Left ventricle myocardium inferior (tissue), 1 donor: ENCODE measurements at regions not wholly inside any gene's neighbourhood (a gene's known extent, or its start where the extent isn't known, plus 50 kb on each side); places are given as distances from the start of the nearest gene placed in this dataset.

ENCODE experiments used
- DNase-seq: peaks from one replicate; pipeline ENCODE4 v3.0.0-alpha.2; 2020
- H3K27ac ChIP-seq: fragments of 200-600 bp; replicated peaks from 2 replicates; pipeline ENCODE4 v1.8.0; 2021
- H3K27me3 ChIP-seq: fragments of 200-600 bp; 2 replicates; pipeline ENCODE4 v1.8.0; 2021; ENCODE audit warnings: low read depth
- H3K36me3 ChIP-seq: fragments of 200-600 bp; 2 replicates; pipeline ENCODE4 v1.8.0; 2021
- H3K4me1 ChIP-seq: fragments of 200-600 bp; 2 replicates; pipeline ENCODE4 v1.8.0; 2021
- H3K4me3 ChIP-seq: fragments of 200-600 bp; 2 replicates; pipeline ENCODE4 v1.8.0; 2021; ENCODE audit warnings: mild to moderate bottlenecking, moderate library complexity
- H3K9me3 ChIP-seq: fragments of 200-600 bp; replicated peaks from 2 replicates; pipeline ENCODE4 v1.8.0; 2021
- intact Hi-C: fragments of 100-400 bp; cut with micrococcal nuclease; formaldehyde crosslinking; loops from one replicate; pipeline ENCODE4 v1.11.0; 2022
- TF ChIP-seq, protein P1 (sequence below): fragments of 200-600 bp; IDR thresholded peaks from 2 replicates; pipeline ENCODE4 v1.8.0; 2021; ENCODE audit warnings: antibody characterized with exemption, mild to moderate bottlenecking, borderline replicate concordance
- donor health status: DM: no; HTN: yes; CAD: no; lungs with severe emphysema.

DNA sequence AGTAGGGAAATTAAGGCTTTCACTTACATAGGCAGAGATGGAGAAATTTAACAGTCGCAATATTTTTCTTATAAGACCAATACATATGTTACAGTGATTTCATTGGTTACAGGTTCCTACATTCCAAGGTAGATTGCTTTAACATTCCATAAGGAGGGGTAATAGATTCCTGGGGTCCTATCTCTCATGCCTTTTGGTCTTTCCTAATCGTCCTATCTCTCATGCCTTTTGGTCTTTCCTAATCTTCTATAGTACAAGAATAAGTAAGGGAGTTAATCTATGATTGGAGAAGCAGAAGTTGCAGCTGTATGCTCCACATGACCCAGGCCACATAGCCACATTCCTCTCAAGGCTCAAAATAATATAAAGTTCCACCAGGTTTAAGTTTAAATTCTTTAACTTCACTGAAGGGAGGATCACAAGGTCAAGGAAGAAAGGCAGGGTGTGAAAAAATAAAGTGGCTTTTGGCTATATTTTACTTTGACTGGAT is 285.0 kb upstream of the BOD1L1 start:
- no peak for DNase-seq
- Histone ChIP-seq H3K4me1 (no peaks in the 10 kb centered on the region), H3K27ac (no peak overlapping the region), H3K4me3 (no peak overlapping the region), H3K36me3 (no peaks in the 10 kb centered on the region), H3K9me3 (no peaks in the 10 kb centered on the region), H3K27me3 (no peaks in the 10 kb centered on the region)
- TF ChIP-seq, protein P1, sequence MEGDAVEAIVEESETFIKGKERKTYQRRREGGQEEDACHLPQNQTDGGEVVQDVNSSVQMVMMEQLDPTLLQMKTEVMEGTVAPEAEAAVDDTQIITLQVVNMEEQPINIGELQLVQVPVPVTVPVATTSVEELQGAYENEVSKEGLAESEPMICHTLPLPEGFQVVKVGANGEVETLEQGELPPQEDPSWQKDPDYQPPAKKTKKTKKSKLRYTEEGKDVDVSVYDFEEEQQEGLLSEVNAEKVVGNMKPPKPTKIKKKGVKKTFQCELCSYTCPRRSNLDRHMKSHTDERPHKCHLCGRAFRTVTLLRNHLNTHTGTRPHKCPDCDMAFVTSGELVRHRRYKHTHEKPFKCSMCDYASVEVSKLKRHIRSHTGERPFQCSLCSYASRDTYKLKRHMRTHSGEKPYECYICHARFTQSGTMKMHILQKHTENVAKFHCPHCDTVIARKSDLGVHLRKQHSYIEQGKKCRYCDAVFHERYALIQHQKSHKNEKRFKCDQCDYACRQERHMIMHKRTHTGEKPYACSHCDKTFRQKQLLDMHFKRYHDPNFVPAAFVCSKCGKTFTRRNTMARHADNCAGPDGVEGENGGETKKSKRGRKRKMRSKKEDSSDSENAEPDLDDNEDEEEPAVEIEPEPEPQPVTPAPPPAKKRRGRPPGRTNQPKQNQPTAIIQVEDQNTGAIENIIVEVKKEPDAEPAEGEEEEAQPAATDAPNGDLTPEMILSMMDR, result no peak
- intact Hi-C loops, result no loop called here

DNA sequence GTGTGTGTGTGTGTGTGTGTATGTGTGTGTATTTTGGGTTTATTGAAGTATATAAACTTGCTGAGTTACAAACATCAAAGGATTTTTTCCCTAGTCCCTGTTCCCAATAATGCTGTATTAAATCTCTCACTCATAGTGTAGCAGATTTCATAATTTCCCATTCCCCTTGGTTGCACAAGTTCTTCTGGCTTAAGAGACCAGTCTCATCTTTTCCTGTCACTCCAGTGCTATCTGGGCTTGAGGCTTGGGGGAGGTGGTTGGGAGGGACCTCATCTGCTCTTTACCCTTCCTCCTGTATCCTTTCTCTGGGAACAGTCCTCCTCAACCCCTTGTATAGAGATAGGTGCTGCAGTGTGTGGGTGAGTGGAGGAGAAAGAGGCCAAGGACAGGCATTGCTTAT is 285.4 kb upstream of the BOD1L1 start:
- no peaks in the 10 kb centered on the region for H3K27me3 ChIP-seq
- no peaks in the 10 kb centered on the region for H3K9me3 ChIP-seq
- TF ChIP-seq, protein P1, result no peak
- H3K36me3 ChIP-seq, result no peaks in the 10 kb centered on the region
- no peak overlapping the region for H3K27ac ChIP-seq
- DNase-seq, result no peak
- H3K4me1 ChIP-seq, result no peaks in the 10 kb centered on the region
- H3K4me3 ChIP-seq, result no peak overlapping the region
- intact Hi-C loops, result no loop called here

DNA sequence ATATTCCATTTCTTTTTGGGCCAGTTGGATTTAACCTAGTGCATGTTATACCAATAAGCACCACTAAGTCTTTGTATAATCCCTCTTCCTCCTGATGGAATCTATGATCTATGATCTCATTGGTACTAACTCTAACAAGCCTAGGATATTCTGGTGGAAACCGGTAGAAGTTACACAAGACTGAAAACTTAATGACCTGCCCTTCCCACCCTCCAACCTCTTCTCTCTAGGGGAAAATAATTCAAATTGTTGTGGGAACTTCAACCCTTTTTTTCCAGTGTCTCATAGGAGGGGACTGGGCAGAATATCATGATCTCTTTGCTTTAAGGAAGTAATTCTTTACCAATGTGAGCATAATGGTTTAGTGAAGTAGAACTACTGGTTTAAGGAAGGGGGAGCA is 289.5 kb upstream of the BOD1L1 start:
- Histone ChIP-seq H3K27me3 (no peaks in the 10 kb centered on the region), H3K36me3 (no peaks in the 10 kb centered on the region), H3K4me3 (no peak overlapping the region), H3K27ac (no peak overlapping the region), H3K4me1 (no peaks in the 10 kb centered on the region), H3K9me3 (no peaks in the 10 kb centered on the region)
- intact Hi-C loops, result no loop called here
- DNase-seq, result no peak
- TF ChIP-seq, protein P1, result no peak

DNA sequence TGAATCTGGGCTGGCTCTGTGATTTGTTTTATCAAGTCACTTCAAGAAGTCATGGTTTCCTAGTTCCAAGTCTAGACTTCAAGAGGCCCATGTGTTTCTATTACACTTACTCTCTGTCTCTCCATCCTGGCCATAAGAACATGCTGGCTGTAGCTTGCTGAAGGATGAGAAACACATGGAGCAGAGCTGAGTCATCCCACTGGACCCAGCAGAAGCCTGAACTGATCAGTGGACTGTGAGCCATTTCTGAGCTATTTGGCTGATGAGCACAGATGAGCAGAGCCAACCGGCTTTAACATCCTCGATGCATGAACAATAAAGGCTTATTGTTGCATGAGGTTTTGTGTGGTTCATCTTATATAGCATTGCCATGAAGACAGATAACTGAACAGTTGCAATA is 290.6 kb upstream of the BOD1L1 start:
- peak; percentile 26 for DNase-seq
- no peaks in the 10 kb centered on the region for H3K36me3 ChIP-seq
- TF ChIP-seq, protein P1, result no peak
- intact Hi-C loops, result no loop called here
- no peaks in the 10 kb centered on the region for H3K27me3 ChIP-seq
- no peak overlapping the region for H3K27ac ChIP-seq
- H3K9me3 ChIP-seq, result no peaks in the 10 kb centered on the region
- H3K4me1 ChIP-seq, result no peaks in the 10 kb centered on the region
- H3K4me3 ChIP-seq, result no peak overlapping the region

DNA sequence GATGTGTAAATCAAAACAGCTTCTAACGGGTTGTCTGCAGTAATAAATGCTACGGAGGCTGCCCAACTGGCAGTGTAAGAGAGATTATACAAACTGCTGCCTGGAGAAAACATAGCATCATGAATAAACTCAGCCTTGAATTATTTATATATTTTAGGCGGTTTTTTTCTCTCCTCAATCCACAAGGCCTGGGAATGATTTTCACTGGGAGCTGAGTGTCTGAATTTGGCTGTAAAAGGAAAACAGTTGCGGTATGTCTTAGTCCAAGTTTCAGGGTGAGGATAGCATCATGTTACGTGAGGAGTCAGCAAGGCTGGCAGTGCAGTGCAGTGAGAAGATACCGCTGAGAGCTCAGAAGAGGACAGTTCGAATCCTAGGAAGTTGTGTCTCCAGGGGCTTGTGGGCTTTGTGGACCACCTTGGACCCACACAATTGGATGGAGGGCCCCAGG is 291.5 kb upstream of the BOD1L1 start:
- no peaks in the 10 kb centered on the region for H3K9me3 ChIP-seq
- H3K4me3 ChIP-seq, result no peak overlapping the region
- H3K4me1 ChIP-seq, result no peaks in the 10 kb centered on the region
- intact Hi-C loops, result no loop called here
- no peak for DNase-seq
- no peaks in the 10 kb centered on the region for H3K27me3 ChIP-seq
- H3K36me3 ChIP-seq, result no peaks in the 10 kb centered on the region
- TF ChIP-seq, protein P1, result no peak
- H3K27ac ChIP-seq, result peak overlapping the region; percentile 25
